ENCODE measurements at regions not wholly inside any gene's neighbourhood (a gene's known extent, or its start where the extent isn't known, plus 50 kb on each side); places are given as distances from the start of the nearest gene placed in this dataset.

DNA sequence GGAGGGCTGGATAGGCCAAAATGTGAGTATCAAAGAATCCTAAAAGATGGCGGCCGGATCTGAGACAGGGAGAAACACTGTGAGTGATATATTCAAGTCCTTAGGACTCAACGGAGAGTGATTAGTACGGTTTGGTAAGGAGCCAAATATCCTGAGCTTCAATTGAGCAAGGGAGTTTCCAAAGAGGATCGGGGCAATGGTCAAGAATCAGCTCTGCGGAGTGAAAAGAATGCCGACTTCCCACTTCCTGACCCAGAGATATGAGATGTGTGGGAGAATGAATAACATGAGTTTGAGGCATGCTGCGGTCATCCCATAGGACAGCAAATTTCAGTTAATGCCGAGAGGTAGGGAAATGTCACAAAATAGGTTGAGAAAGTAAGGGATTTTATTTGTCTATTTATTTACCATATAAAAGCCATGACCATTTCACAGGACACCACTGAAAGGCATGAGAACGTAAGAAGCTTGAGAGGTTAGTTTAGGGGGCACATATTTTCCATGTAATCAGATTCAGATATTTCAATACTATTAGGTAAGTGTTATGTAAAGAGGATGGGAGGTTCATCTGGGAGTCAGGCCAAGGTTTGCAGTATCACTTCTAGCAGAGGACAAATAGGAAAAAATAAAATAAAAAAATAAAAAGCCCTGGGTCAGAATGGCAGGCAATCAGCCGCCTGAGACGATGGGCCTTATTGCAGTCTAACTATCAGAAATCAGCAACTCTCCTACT lies 165.6 kb downstream of the HGF start:
- TF ChIP-seq, protein P1, sequence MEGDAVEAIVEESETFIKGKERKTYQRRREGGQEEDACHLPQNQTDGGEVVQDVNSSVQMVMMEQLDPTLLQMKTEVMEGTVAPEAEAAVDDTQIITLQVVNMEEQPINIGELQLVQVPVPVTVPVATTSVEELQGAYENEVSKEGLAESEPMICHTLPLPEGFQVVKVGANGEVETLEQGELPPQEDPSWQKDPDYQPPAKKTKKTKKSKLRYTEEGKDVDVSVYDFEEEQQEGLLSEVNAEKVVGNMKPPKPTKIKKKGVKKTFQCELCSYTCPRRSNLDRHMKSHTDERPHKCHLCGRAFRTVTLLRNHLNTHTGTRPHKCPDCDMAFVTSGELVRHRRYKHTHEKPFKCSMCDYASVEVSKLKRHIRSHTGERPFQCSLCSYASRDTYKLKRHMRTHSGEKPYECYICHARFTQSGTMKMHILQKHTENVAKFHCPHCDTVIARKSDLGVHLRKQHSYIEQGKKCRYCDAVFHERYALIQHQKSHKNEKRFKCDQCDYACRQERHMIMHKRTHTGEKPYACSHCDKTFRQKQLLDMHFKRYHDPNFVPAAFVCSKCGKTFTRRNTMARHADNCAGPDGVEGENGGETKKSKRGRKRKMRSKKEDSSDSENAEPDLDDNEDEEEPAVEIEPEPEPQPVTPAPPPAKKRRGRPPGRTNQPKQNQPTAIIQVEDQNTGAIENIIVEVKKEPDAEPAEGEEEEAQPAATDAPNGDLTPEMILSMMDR (IDR thresholded peaks at IDR 0.05), result no peak
- TF ChIP-seq POLR2A (IDR thresholded peaks at IDR 0.05), result no peak

All from thyroid gland (tissue), 4 donors.